ENCODE measurements at regions not wholly inside any gene's neighbourhood (a gene's known extent, or its start where the extent isn't known, plus 50 kb on each side); places are given as distances from the start of the nearest gene placed in this dataset.

DNA sequence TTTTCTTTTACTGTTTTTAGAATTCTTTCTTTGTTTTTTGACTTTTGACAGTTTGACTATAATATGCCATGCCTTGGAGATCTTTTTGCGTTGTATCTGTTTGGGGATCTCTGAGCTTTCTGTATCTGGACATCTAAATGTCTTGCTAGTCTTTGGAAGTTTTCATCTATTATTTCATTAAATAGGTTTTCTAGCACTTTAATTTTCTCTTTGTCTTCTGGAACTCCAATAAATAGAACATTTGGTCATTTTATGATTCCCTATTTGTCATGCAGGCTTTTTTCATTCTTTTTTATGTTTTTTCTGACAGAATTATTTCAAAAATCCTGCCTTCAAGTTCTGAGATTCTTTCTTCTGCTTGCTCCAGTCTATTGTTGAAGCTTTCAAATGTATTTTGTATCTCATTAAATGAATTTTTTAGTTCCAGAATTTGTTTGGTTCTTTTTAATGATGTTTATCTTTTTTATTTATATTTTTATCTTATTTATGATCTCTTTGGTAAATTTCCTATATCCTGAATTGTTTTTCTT is 201.4 kb downstream of the CHD9NB start:
- H4K20me1 ChIP-seq (ENCODE audit: low read length), result no peaks in the 10 kb centered on the region
- no peaks in the 10 kb centered on the region for H3K4me1 ChIP-seq (ENCODE audit: insufficient read depth, low read length)
- POLR2A ChIA-PET (ENCODE audit: unreplicated experiment), result no interaction called here
- no peaks in the 10 kb centered on the region for H3F3A ChIP-seq (ENCODE audit: low read length, unreplicated experiment)
- no peak overlapping the region for H3K4me3 ChIP-seq (ENCODE audit: low read length)
- intact Hi-C loops (cut with micrococcal nuclease), result no loop called here
- no peaks in the 10 kb centered on the region for H3K9me3 ChIP-seq (ENCODE audit: low read length)
- no peak overlapping the region for H3K4me2 ChIP-seq (ENCODE audit: low read length)
- no peak for DNase-seq
- no peak overlapping the region for H2AFZ ChIP-seq (ENCODE audit: low read length)
- no peaks in the 10 kb centered on the region for H3K27me3 ChIP-seq (ENCODE audit: low read length)
- H3K9ac ChIP-seq (ENCODE audit: low read length), result no peak overlapping the region
- TF ChIP-seq, protein P1, sequence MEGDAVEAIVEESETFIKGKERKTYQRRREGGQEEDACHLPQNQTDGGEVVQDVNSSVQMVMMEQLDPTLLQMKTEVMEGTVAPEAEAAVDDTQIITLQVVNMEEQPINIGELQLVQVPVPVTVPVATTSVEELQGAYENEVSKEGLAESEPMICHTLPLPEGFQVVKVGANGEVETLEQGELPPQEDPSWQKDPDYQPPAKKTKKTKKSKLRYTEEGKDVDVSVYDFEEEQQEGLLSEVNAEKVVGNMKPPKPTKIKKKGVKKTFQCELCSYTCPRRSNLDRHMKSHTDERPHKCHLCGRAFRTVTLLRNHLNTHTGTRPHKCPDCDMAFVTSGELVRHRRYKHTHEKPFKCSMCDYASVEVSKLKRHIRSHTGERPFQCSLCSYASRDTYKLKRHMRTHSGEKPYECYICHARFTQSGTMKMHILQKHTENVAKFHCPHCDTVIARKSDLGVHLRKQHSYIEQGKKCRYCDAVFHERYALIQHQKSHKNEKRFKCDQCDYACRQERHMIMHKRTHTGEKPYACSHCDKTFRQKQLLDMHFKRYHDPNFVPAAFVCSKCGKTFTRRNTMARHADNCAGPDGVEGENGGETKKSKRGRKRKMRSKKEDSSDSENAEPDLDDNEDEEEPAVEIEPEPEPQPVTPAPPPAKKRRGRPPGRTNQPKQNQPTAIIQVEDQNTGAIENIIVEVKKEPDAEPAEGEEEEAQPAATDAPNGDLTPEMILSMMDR (conservative IDR thresholded peaks at IDR 0.05; ENCODE audit: low read depth, low read length), result no peak
- TF ChIP-seq EZH2phosphoT487 (IDR thresholded peaks at IDR 0.05; ENCODE audit: borderline replicate concordance, low read length) (no peak), EZH2 (IDR thresholded peaks at IDR 0.05; ENCODE audit: low read length, unreplicated experiment) (no peak)
- BruUV-seq (replicated peaks), result no TSS peak
- no peak overlapping the region for H3K27ac ChIP-seq (ENCODE audit: low read length)
- no peaks in the 10 kb centered on the region for H3K79me2 ChIP-seq (ENCODE audit: low read length)
- H3K36me3 ChIP-seq (ENCODE audit: low read depth, low read length), result no peaks in the 10 kb centered on the region
- no peak for ATAC-seq
- CTCF ChIA-PET, result no interaction called here
- no peaks in the 10 kb centered on the region for H3K9me2 ChIP-seq (replicated peaks; ENCODE audit: low read length)

- H3K9ac ChIP-seq (ENCODE audit: low read length), result no peak overlapping the region
- no peak overlapping the region for H3K27ac ChIP-seq (ENCODE audit: low read length)
- no peaks in the 10 kb centered on the region for H4K20me1 ChIP-seq (ENCODE audit: low read length)
- no peaks in the 10 kb centered on the region for H3K4me1 ChIP-seq (ENCODE audit: insufficient read depth, low read length)
- DNase-seq (no peak), ATAC-seq (no peak)
- H3F3A ChIP-seq (ENCODE audit: low read length, unreplicated experiment), result no peaks in the 10 kb centered on the region
- intact Hi-C loops (cut with micrococcal nuclease), result no loop called here
- no peaks in the 10 kb centered on the region for H3K27me3 ChIP-seq (ENCODE audit: low read length)
- no peak overlapping the region for H2AFZ ChIP-seq (ENCODE audit: low read length)
- H3K9me2 ChIP-seq (replicated peaks; ENCODE audit: low read length), result no peaks in the 10 kb centered on the region
- H3K4me2 ChIP-seq (ENCODE audit: low read length), result no peak overlapping the region
- TF ChIP-seq, protein P1 (conservative IDR thresholded peaks at IDR 0.05; ENCODE audit: low read depth, low read length), result no peak
- no peak for TF ChIP-seq EZH2 (IDR thresholded peaks at IDR 0.05; ENCODE audit: low read length, unreplicated experiment)
- TF ChIP-seq EZH2phosphoT487 (IDR thresholded peaks at IDR 0.05; ENCODE audit: borderline replicate concordance, low read length), result no peak
- H3K9me3 ChIP-seq (ENCODE audit: low read length), result no peaks in the 10 kb centered on the region
- H3K4me3 ChIP-seq (ENCODE audit: low read length), result no peak overlapping the region
- H3K79me2 ChIP-seq (ENCODE audit: low read length), result no peaks in the 10 kb centered on the region
- no peaks in the 10 kb centered on the region for H3K36me3 ChIP-seq (ENCODE audit: low read depth, low read length)
- POLR2A ChIA-PET (ENCODE audit: unreplicated experiment), result no interaction called here
- CTCF ChIA-PET, result no interaction called here
- no TSS peak for BruUV-seq (replicated peaks)
Measured at GRCh38 chr16:52843381-52843780, 209.3 kb downstream of the CHD9NB start.

- Histone ChIP-seq H3K4me1 (ENCODE audit: insufficient read depth, low read length) (no peaks in the 10 kb centered on the region), H3K9me2 (replicated peaks; ENCODE audit: low read length) (no peaks in the 10 kb centered on the region), H3K9ac (ENCODE audit: low read length) (no peak overlapping the region), H3K4me2 (ENCODE audit: low read length) (no peak overlapping the region), H3F3A (ENCODE audit: low read length, unreplicated experiment) (no peaks in the 10 kb centered on the region), H3K79me2 (ENCODE audit: low read length) (no peaks in the 10 kb centered on the region), H3K27ac (ENCODE audit: low read length) (no peak overlapping the region), H4K20me1 (ENCODE audit: low read length) (no peaks in the 10 kb centered on the region), H3K9me3 (ENCODE audit: low read length) (no peaks in the 10 kb centered on the region), H3K27me3 (ENCODE audit: low read length) (no peaks in the 10 kb centered on the region), H2AFZ (ENCODE audit: low read length) (no peak overlapping the region), H3K36me3 (ENCODE audit: low read depth, low read length) (no peaks in the 10 kb centered on the region), H3K4me3 (ENCODE audit: low read length) (no peak overlapping the region)
- POLR2A ChIA-PET (ENCODE audit: unreplicated experiment), result interaction anchor here (0.7 kb wide), 1 partner anchor 24 kb away, joined by 4 read pairs; no protein-coding TSS in a partner anchor
- DNase-seq, result no peak
- TF ChIP-seq EZH2 (IDR thresholded peaks at IDR 0.05; ENCODE audit: low read length, unreplicated experiment) (no peak), EZH2phosphoT487 (IDR thresholded peaks at IDR 0.05; ENCODE audit: borderline replicate concordance, low read length) (no peak)
- TF ChIP-seq, protein P1 (conservative IDR thresholded peaks at IDR 0.05; ENCODE audit: low read depth, low read length), result no peak
- intact Hi-C loops (cut with micrococcal nuclease), result no loop called here
- CTCF ChIA-PET, result no interaction called here
- no TSS peak for BruUV-seq (replicated peaks)
- ATAC-seq, result no peak
Measured at GRCh38 chr16:52837251-52837650, 215.4 kb downstream of the CHD9NB start.

Measured in PC-3 (cell line).